GM21367 (cell line): ENCODE measurements at regions not wholly inside any gene's neighbourhood (a gene's known extent, or its start where the extent isn't known, plus 50 kb on each side); places are given as distances from the start of the nearest gene placed in this dataset.
"Not testable (repeated sequence)": the region's sequence is repeated elsewhere in the genome, so short reads cannot be mapped to it uniquely, and the experiment has no call there.

ENCODE experiments used
- ATAC-seq: cut with Tn5 transposase; IDR thresholded peaks from one replicate; pipeline ENCODE4 v1.9.1; 2021; ENCODE audit not compliant: unreplicated experiment

GRCh38 chr10:83492004-83492403, 647.3 kb upstream of the GHITM start:
- no peak for ATAC-seq

- ATAC-seq: no peak
Observed at GRCh38 chr10:83512681-83513080, 626.6 kb upstream of the GHITM start.

GRCh38 chr10:83515001-83515400, 624.3 kb upstream of the GHITM start:
- no peak for ATAC-seq

- no peak for ATAC-seq
Observed at GRCh38 chr10:83516788-83517187, 622.5 kb upstream of the GHITM start.

- no peak for ATAC-seq
Observed at GRCh38 chr10:83517456-83517855, 621.9 kb upstream of the GHITM start.

GRCh38 chr10:83518779-83519178, 620.5 kb upstream of the GHITM start:
- ATAC-seq: no peak

GRCh38 chr10:83520386-83520785, 618.9 kb upstream of the GHITM start:
- ATAC-seq: not testable (repeated sequence)

- no peak for ATAC-seq
Observed at GRCh38 chr10:83522456-83522855, 616.9 kb upstream of the GHITM start.

- no peak for ATAC-seq
Observed at GRCh38 chr10:83522881-83523386, 616.4 kb upstream of the GHITM start.

- no peak for ATAC-seq
Observed at GRCh38 chr10:83527934-83528333, 611.4 kb upstream of the GHITM start.

- ATAC-seq: no peak
Observed at GRCh38 chr10:83533290-83533689, 606.0 kb upstream of the GHITM start.

- no peak for ATAC-seq
Observed at GRCh38 chr10:83536426-83536825, 602.9 kb upstream of the GHITM start.

GRCh38 chr10:83538047-83538446, 601.3 kb upstream of the GHITM start:
- ATAC-seq: no peak

- no peak for ATAC-seq
Observed at GRCh38 chr10:83539528-83540308, 599.6 kb upstream of the GHITM start.

- ATAC-seq: no peak
Observed at GRCh38 chr10:83541046-83541445, 598.3 kb upstream of the GHITM start.

- peak; percentile 42 for ATAC-seq
Observed at GRCh38 chr10:83542774-83543411, 596.4 kb upstream of the GHITM start.

- no peak for ATAC-seq
Observed at GRCh38 chr10:83543691-83544462, 595.4 kb upstream of the GHITM start.

- no peak for ATAC-seq
Observed at GRCh38 chr10:83545901-83546391, 593.4 kb upstream of the GHITM start.

GRCh38 chr10:83551190-83551589, 588.1 kb upstream of the GHITM start:
- ATAC-seq: not testable (repeated sequence)

- ATAC-seq: no peak
Observed at GRCh38 chr10:83553366-83553765, 585.9 kb upstream of the GHITM start.

- no peak for ATAC-seq
Observed at GRCh38 chr10:83555264-83555663, 584.0 kb upstream of the GHITM start.
